Psoas muscle (tissue), 7 donors: ENCODE measurements at regions not wholly inside any gene's neighbourhood (a gene's known extent, or its start where the extent isn't known, plus 50 kb on each side); places are given as distances from the start of the nearest gene placed in this dataset.
"Not testable (repeated sequence)": the region's sequence is repeated elsewhere in the genome, so short reads cannot be mapped to it uniquely, and the experiment has no call there.

Source experiments
- ATAC-seq, 4 donors: fragments of 200-7000 bp; cut with Tn5 transposase; one replicate each; pipeline ENCODE4 v1.9.1; 2020; ENCODE audit warnings: moderate library complexity in 3 of 4, mild to moderate bottlenecking in 2 of 4
- DNase-seq, 2 donors: peaks; one replicate each; pipeline ENCODE4 v3.0.0-alpha.2; 2020
- H3K27ac ChIP-seq: fragments of 200-600 bp; one replicate; pipeline ENCODE4 v1.8.0; 2022
- H3K27me3 ChIP-seq, 3 donors: fragments of 200-600 bp in 1 of 3; one replicate each; pipeline versions ENCODE4 v1.6.1 to v1.8.0; 2013 to 2022; ENCODE audit warnings: low read length in 2 of 3, mild to moderate bottlenecking in 2 of 3, moderate library complexity in 1 of 3; ENCODE audit not compliant: insufficient read depth in 3 of 3
- H3K36me3 ChIP-seq, 2 donors: fragments of 200-600 bp in 1 of 2; one replicate each; pipeline versions ENCODE4 v1.6.1 to v1.8.0; 2013 to 2022; ENCODE audit warnings: low read depth in 1 of 2, mild to moderate bottlenecking in 1 of 2, moderate library complexity in 1 of 2; ENCODE audit not compliant: insufficient read depth in 1 of 2
- H3K4me1 ChIP-seq: fragments of 200-600 bp; one replicate; pipeline ENCODE4 v1.8.0; 2022
- H3K4me3 ChIP-seq: fragments of 200-600 bp; one replicate; pipeline ENCODE4 v1.8.0; 2022; ENCODE audit warnings: mild to moderate bottlenecking
- H3K9me3 ChIP-seq: fragments of 200-600 bp; one replicate; pipeline ENCODE4 v1.8.0; 2022
- WGBS, 3 donors: extraction: QIAGEN DNeasy Blood & Tissue Kit; methylation state at CpG; one replicate each; pipeline versions ENCODE4 v1.1.6 to v1.1.7; 2013; 5-methylcytosine and 5-hydroxymethylcytosine counted together
- intact Hi-C, 2 donors: fragments of 100-400 bp; cut with DNase I; formaldehyde crosslinking; loops; one replicate each; pipeline versions ENCODE4 v1.11.0 to v1.14.2; 2022
- TF ChIP-seq, protein P1 (sequence below): fragments of 200-600 bp; IDR thresholded peaks from one replicate; pipeline ENCODE4 v1.8.0; 2022; ENCODE audit warnings: antibody characterized with exemption
- donor health status: healthy with polysubstance abuse.
- donor health status: DM: no; HTN: no; CAD: no; lungs with moderate emphysema.
- donor health status: Bipolar disorder and iron deficiency.
- donor health status: healthy.
- donor health status: DM: yes; HTN: yes; CAD: no.
- donor health status: DM: no; HTN: no; CAD: no.
- donor health status: DM: yes; HTN: yes; CAD: no.

DNA sequence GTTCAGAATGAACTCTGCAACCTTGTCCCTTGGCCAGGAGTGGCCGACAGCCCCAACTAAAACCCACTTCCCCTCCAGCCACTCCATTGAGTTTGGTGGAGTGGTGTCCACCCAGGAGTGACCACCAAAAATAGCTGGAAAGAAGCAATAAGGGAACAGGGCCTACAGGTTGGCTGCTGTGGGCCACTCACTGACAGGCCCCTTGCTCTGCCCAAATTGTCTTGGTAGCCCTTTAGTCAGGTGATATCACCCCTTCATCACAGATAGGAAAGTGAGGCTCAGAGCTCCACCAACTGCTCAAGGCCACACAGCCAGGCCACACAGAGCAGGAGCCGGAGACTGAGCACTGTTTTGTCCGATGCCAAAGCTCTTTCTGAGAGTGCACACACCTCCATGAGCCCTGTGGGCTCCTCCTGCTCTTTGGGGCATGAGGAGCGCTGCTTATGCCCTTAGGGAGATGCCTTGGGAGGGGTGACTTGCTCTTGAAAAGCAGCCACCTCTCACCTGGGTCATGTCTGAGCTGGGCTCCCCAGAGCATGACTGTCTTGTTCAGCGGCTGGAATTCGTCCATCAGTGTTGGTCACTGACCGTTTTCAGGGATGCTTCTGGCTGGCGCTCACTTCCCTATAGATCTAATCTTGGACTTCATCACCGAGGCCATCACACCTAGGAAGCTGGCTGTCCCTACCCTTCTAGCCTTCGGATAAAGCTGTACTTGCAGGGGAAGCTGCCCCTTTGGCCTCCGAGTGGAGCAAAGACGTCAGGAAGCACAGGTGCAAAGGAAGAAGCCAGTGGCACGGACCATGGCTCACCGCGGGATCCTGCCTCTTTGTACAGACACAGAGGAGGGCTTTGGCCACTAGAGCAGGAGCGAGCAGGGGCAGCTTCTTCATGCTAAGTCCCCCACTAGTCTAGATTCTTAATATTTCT, 186.0 kb upstream of the ZNF469 start:
- no peak for ATAC-seq
- WGBS, 3 donors, result 86 to 91% (median 89%) methylated on average over 16 of the region's 16 CpGs
- intact Hi-C loops, result loop anchor here (5.0 to 10.0 kb wide), 4 partner anchors 111 to 368 kb away; no protein-coding TSS in a partner anchor

DNA sequence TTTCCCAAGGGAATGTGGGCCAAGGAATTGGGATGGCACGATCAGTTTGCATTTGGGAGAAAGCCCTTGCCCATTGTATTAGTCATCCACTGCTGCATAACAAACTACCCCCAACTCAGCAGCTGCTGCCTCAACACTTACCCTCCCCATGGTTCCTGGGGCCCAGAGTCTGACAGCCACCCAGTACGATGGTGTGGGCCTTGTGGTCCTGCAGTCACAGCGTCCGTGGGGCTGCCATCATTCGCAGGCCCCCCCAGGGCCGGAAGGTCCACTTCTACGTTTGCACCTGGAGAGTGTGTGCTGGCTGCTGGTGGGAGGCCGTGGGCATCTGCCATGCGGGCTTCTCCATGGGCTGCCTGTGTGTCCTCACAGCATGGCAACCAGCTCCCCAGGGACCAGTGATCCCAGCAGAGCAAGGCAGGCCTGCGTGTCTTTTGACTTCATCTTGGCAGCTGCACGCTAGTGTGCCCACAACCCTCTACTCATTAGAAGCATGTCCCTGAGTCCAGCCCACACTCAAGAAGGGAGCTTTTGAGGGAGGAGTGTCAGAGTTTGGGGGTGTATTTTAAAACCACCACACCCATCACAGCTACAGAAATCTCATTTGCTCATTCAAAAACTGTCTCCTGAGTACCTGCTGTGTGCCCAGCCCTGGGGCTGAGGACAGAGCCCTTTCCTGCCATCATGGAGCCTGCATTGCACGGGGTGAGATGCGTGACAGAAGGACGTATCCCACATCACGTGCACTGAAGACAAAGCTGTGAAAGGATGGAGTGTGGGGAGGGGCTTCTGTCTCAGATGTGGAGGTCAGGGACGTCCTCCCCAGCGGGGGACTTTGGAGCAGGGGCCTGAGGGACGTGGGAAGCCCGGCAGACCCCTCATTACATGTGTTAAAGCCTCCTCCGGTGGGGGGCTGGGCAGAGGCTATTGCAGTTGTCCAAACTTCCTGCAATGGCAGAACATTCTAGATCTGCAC, 185.0 kb upstream of the ZNF469 start:
- Histone ChIP-seq H3K9me3 (no peaks in the 10 kb centered on the region), H3K36me3 (no peaks in the 10 kb centered on the region), H3K27me3 (peaks cover 0 to 2% (median 0%) of the 10 kb centered on the region in 3 donors), H3K4me1 (no peaks in the 10 kb centered on the region), H3K4me3 (no peak overlapping the region), H3K27ac (no peak overlapping the region)
- WGBS, 3 donors, result 85 to 90% (median 90%) methylated on average over 20 of the region's 20 CpGs
- ATAC-seq (no peak), DNase-seq (no peak)
- intact Hi-C loops, result loop anchor here (5.0 to 10.0 kb wide), 4 partner anchors 110 to 367 kb away; no protein-coding TSS in a partner anchor
- TF ChIP-seq, protein P1, sequence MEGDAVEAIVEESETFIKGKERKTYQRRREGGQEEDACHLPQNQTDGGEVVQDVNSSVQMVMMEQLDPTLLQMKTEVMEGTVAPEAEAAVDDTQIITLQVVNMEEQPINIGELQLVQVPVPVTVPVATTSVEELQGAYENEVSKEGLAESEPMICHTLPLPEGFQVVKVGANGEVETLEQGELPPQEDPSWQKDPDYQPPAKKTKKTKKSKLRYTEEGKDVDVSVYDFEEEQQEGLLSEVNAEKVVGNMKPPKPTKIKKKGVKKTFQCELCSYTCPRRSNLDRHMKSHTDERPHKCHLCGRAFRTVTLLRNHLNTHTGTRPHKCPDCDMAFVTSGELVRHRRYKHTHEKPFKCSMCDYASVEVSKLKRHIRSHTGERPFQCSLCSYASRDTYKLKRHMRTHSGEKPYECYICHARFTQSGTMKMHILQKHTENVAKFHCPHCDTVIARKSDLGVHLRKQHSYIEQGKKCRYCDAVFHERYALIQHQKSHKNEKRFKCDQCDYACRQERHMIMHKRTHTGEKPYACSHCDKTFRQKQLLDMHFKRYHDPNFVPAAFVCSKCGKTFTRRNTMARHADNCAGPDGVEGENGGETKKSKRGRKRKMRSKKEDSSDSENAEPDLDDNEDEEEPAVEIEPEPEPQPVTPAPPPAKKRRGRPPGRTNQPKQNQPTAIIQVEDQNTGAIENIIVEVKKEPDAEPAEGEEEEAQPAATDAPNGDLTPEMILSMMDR, result no peak

More for the DNA sequence above, 186.0 kb upstream of the ZNF469 start:
- Histone ChIP-seq H3K4me1 (no peaks in the 10 kb centered on the region), H3K27me3 (peaks cover 0 to 2% (median 0%) of the 10 kb centered on the region in 3 donors), H3K27ac (no peak overlapping the region), H3K36me3 (no peaks in the 10 kb centered on the region), H3K4me3 (no peak overlapping the region), H3K9me3 (no peaks in the 10 kb centered on the region)
- TF ChIP-seq, protein P1, result no peak
- no peak for DNase-seq

DNA sequence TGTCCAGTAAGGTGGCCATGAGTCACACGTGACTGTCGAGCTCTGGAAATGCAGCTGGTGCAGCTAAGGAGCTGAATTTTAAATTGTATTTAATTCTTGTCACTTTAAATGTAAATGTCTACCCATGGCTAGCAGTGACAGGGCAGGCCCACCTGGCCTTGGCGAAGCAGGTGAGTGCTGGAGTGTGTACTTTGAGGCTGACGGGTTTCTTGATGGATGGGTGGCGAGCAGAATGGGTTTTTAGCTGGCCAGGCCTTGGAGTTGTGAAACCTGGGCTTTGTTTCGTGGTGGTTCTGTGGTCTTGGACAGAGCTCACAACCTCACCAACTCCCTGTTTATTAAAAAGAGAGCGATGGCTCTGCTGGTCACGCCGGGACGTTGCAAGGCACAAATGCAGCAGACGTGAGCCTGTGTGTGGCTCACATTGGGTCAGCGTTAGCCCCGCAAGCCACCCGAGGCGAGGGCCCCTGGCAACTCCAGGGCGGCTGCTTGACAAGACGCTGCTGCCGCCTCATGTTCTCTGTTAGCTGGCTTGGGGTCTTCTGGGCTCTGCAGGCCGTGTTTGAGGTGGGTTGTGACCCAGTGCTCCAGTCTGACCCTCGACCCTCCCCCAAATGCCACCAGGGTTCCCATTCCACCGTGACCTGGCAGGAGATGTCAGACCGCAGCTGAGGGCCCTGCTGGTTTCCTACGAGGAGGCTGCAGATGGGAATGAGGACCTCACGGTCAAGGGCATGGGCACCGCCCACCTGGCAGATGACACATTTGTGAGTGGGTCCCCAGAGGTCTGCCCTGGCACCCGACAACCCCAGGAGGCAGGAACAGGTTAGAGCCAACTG, 184.1 kb upstream of the ZNF469 start:
- WGBS, 3 donors, result 90 to 92% (median 91%) methylated on average over 13 to 25 of the region's 26 CpGs
- not testable (repeated sequence) for H3K27me3 ChIP-seq, H3K4me1 ChIP-seq, H3K36me3 ChIP-seq, DNase-seq, H3K4me3 ChIP-seq, H3K27ac ChIP-seq, ATAC-seq, H3K9me3 ChIP-seq
- intact Hi-C loops, result loop anchor here (5.0 to 10.0 kb wide), 4 partner anchors 109 to 366 kb away; no protein-coding TSS in a partner anchor

DNA sequence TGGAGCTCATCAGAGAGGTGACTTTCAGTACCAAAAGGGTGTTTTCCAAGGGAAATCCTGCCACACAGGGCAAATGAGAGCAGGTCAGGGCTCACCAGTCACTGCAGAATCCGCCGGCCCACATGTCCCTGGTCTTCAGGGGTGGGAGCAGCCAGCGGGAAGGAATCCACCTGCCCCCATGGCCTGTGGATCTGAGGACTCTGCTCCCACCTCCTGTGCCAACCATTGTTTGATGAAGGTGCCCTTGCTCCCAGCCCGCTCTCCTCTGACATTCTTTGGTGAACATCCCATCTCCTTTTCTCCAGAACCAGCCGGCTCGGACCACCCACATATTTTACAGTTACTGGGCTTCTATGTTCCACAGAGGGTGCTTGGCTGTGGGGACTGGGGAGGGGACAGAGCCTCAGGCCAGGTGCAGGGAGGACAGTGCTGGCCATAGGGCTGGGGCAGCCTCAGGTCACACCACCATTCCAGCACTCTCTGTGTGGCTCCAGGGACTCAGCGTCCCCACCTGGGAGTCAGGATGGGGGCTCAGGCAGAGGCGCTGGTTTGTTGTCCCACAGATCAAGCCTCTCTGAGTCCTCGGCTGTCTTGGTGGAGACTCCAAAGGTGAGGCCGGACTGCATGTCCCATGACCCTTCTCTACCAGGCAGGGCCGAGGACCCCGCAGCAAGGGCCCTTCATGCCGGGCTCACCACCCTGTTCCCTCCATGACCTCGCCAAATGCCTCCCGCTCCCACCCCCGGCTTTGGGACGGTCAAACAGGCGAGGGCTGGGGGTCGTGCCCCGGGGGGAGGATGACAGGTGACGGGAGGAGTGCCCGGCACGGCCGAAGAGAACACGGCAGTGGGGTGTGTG, 183.2 kb upstream of the ZNF469 start:
- intact Hi-C loops, result loop anchor here (5.0 to 10.0 kb wide), 4 partner anchors 108 to 365 kb away; no protein-coding TSS in a partner anchor
- 87 to 90% (median 88%) methylated on average over 20 to 24 of the region's 25 CpGs for WGBS, 3 donors
- not testable (repeated sequence) for ATAC-seq

DNA sequence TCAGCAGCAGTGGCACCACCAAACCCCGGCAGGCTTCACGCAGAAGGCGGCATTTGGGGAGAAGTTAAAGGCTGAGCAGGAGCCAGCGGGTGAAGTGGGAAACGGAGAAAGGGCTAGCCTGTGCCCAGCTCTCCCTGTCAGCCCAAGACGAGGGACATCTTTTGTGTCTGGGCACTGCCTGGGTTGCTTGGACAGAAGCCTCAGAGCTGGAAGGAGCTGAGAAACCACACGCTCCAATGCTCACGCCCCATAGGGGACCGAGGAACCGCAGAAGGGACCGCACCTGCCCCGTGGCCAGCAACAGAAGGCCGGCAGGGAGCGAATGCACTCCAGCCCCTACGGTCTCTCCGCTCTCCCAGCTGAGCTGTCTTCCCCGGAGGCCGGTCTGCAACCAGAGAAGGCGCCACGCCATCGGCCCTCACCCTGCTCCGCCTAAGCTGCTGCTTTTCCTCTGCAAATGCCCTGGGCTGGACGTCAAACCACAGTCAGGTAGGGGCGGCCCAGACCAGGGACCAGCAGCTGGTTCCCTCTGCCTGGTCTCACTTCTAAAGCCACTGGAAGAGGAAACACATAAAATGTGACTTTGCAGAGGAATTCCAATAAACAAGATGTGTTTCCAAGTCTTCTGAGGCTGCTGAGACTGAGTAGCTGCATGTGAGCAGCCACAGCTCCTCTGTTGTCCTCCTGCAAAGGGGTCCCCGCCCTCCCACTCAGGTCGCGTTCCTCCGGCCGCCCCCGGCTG, 182.4 kb upstream of the ZNF469 start:
- ATAC-seq, DNase-seq, intact Hi-C loops, H3K27me3 ChIP-seq, H3K4me1 ChIP-seq, H3K4me3 ChIP-seq, H3K27ac ChIP-seq, H3K36me3 ChIP-seq, H3K9me3 ChIP-seq: not testable (repeated sequence)
- WGBS, 3 donors, result 69 to 76% (median 69%) methylated on average over 27 to 29 of the region's 30 CpGs

More for the DNA sequence above, 183.2 kb upstream of the ZNF469 start:
- H3K27ac ChIP-seq, DNase-seq, H3K4me1 ChIP-seq, H3K4me3 ChIP-seq, H3K27me3 ChIP-seq, H3K9me3 ChIP-seq, H3K36me3 ChIP-seq: not testable (repeated sequence)
